HepG2 (cell line): ENCODE measurements at regions not wholly inside any gene's neighbourhood (a gene's known extent, or its start where the extent isn't known, plus 50 kb on each side); places are given as distances from the start of the nearest gene placed in this dataset.
A peak's percentile ranks its signal among the peaks of the same experiment; 100 is the strongest.

Source experiments
- CBX2 ChIP-seq, 2 experiments: fragments of 200-600 bp in 1 of 2; sonication (generic); formaldehyde crosslinking in 1 of 2; IDR thresholded peaks; 2 replicates each; pipeline versions ENCODE4 v1.7.0 to v1.8.1; 2018 to 2022; ENCODE audit warnings: low read depth in 2 of 2, low read length in 1 of 2, mild to moderate bottlenecking in 1 of 2, missing genetic modification reagents in 1 of 2
- CEBPG ChIP-seq: IDR thresholded peaks from 2 replicates; pipeline ENCODE4 v1.6.1; 2016
- CHD2 ChIP-seq: IDR thresholded peaks from 2 replicates; pipeline ENCODE4 v1.6.1; 2011; ENCODE audit warnings: low read depth, low read length, improper control_type of control experiment
- CTCF ChIP-seq: sonication (generic); formaldehyde crosslinking; IDR thresholded peaks from 2 replicates; pipeline ENCODE4 v1.5.0; 2020; ENCODE audit warnings: mild to moderate bottlenecking, missing genetic modification reagents, moderate library complexity
- EZH2 ChIP-seq: conservative IDR thresholded peaks from 2 replicates; pipeline ENCODE4 v1.6.1; 2012; ENCODE audit warnings: mild to moderate bottlenecking, low read depth, low read length, moderate library complexity
- NCOA5 ChIP-seq: sonication (generic); formaldehyde crosslinking; IDR thresholded peaks from 2 replicates; pipeline ENCODE4 v1.4.0; 2020; ENCODE audit warnings: missing genetic modification reagents
- NFE2 ChIP-seq: sonication (generic); formaldehyde crosslinking; IDR thresholded peaks from 2 replicates; pipeline ENCODE4 v1.4.0; 2020; ENCODE audit warnings: missing genetic modification reagents
- NONO ChIP-seq, 2 experiments: fragments of 450-650 bp in 1 of 2; sonication (generic) in 1 of 2; formaldehyde crosslinking in 1 of 2; IDR thresholded peaks in 1 of 2; conservative IDR thresholded peaks in 1 of 2; 2 replicates each; pipeline versions ENCODE4 v1.6.1 to v1.8.0; 2017 to 2022; ENCODE audit warnings: mild to moderate bottlenecking in 1 of 2, missing genetic modification reagents in 1 of 2, moderate library complexity in 1 of 2
- SRF ChIP-seq: IDR thresholded peaks from 2 replicates; pipeline ENCODE4 v1.6.1; 2011; ENCODE audit warnings: mild to moderate bottlenecking, low read depth, low read length, moderate library complexity
- ZBTB20 ChIP-seq: sonication (generic); formaldehyde crosslinking; IDR thresholded peaks from 2 replicates; pipeline ENCODE4 v1.8.1; 2023; ENCODE audit warnings: missing genetic modification reagents, low read depth, mild to moderate bottlenecking, borderline replicate concordance
- ZNF24 ChIP-seq: fragments of 450-650 bp; IDR thresholded peaks from 2 replicates; pipeline ENCODE4 v1.6.1; 2017; ENCODE audit warnings: antibody characterized with exemption, mild to moderate bottlenecking
- TF ChIP-seq, protein P1 (sequence below): sonication (generic); formaldehyde crosslinking; IDR thresholded peaks from 2 replicates; pipeline ENCODE4 v1.4.0; 2020; ENCODE audit warnings: missing genetic modification reagents, mild to moderate bottlenecking, borderline replicate concordance
- TF ChIP-seq, protein P2 (sequence below), 2 experiments: sonication (generic) in 1 of 2; formaldehyde crosslinking in 1 of 2; IDR thresholded peaks; 2 replicates each; pipeline versions ENCODE4 v1.5.1 to v1.6.1; 2011 to 2020; ENCODE audit warnings: borderline replicate concordance in 1 of 2, low read depth in 1 of 2, low read length in 1 of 2, mild to moderate bottlenecking in 1 of 2, missing genetic modification reagents in 1 of 2, moderate library complexity in 1 of 2

DNA sequence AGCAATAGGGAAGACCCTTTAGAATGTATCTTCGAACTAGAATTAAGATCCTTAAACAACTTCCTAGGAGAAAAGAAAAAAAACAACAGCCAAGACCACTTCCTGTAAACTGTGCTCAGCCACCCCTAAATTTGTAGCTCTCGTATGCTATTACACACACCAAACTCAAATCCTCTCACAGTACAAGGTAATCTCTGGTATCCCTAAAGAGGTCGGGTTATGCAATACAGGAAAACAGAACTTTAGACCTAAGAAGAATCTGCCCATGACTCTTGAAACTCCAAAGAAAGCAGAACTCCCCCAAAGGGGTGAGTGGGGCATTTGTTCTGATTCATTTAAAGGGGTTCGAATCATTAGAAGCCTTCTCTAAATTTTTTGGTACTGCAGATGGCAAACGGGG is 170.9 kb upstream of the CASK start:
- TF ChIP-seq ZNF24, result no peak
- no peak for TF ChIP-seq SRF
- no peak for TF ChIP-seq CBX2 (IDR thresholded peaks at IDR 0.05; ENCODE audit: low read depth, low read length)
- TF ChIP-seq CBX2 (CRISPR knock-in tag; IDR thresholded peaks at IDR 0.05; ENCODE audit: low read depth), result no peak
- no peak for TF ChIP-seq NFE2 (CRISPR knock-in tag)
- TF ChIP-seq EZH2, result no peak
- TF ChIP-seq NCOA5, result no peak
- TF ChIP-seq ZBTB20 (CRISPR knock-in tag), result no peak
- TF ChIP-seq, protein P1, sequence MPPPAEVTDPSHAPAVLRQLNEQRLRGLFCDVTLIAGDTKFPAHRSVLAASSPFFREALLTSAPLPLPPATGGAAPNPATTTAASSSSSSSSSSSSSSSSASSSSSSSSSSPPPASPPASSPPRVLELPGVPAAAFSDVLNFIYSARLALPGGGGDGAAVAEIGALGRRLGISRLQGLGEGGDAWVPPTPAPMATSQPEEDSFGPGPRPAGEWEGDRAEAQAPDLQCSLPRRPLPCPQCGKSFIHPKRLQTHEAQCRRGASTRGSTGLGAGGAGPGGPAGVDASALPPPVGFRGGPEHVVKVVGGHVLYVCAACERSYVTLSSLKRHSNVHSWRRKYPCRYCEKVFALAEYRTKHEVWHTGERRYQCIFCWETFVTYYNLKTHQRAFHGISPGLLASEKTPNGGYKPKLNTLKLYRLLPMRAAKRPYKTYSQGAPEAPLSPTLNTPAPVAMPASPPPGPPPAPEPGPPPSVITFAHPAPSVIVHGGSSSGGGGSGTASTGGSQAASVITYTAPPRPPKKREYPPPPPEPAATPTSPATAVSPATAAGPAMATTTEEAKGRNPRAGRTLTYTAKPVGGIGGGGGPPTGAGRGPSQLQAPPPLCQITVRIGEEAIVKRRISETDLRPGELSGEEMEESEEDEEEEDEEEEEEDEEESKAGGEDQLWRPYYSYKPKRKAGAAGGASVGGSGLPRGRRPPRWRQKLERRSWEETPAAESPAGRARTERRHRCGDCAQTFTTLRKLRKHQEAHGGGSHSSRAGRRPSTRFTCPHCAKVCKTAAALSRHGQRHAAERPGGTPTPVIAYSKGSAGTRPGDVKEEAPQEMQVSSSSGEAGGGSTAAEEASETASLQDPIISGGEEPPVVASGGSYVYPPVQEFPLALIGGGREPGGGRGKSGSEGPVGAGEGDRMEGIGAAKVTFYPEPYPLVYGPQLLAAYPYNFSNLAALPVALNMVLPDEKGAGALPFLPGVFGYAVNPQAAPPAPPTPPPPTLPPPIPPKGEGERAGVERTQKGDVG (CRISPR knock-in tag), result no peak
- no peak for TF ChIP-seq NONO (IDR thresholded peaks at IDR 0.05)
- no peak for TF ChIP-seq NONO (CRISPR knock-in tag; conservative IDR thresholded peaks at IDR 0.05)
- TF ChIP-seq CTCF, result no peak
- no peak for TF ChIP-seq CHD2
- peak; percentile 36; the same call in 1 of the 2 replicates for TF ChIP-seq CEBPG (CRISPR knock-in tag)
- TF ChIP-seq, protein P2, sequence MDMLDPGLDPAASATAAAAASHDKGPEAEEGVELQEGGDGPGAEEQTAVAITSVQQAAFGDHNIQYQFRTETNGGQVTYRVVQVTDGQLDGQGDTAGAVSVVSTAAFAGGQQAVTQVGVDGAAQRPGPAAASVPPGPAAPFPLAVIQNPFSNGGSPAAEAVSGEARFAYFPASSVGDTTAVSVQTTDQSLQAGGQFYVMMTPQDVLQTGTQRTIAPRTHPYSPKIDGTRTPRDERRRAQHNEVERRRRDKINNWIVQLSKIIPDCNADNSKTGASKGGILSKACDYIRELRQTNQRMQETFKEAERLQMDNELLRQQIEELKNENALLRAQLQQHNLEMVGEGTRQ (IDR thresholded peaks at IDR 0.05; ENCODE audit: low read depth, low read length), result no peak
- TF ChIP-seq, protein P2 (CRISPR knock-in tag; IDR thresholded peaks at IDR 0.05; ENCODE audit: borderline replicate concordance), result no peak
